HG03469 (cell line): ENCODE measurements at regions not wholly inside any gene's neighbourhood (a gene's known extent, or its start where the extent isn't known, plus 50 kb on each side); places are given as distances from the start of the nearest gene placed in this dataset.

Experiments used
- ATAC-seq: cut with Tn5 transposase; IDR thresholded peaks from one replicate; pipeline ENCODE4 v1.9.1; 2021; ENCODE audit warnings: mild to moderate bottlenecking, moderate library complexity, moderate number of reproducible peaks; ENCODE audit not compliant: unreplicated experiment

- no peak for ATAC-seq
Measured at GRCh38 chr2:12325806-12326205, 390.9 kb upstream of the TRIB2 start.

- ATAC-seq: peak; percentile 50
Measured at GRCh38 chr2:12326449-12327190, 390.1 kb upstream of the TRIB2 start.

- no peak for ATAC-seq
Measured at GRCh38 chr2:12330916-12331315, 385.8 kb upstream of the TRIB2 start.

- no peak for ATAC-seq
Measured at GRCh38 chr2:12331698-12332097, 385.0 kb upstream of the TRIB2 start.

- no peak for ATAC-seq
Measured at GRCh38 chr2:12333293-12333692, 383.4 kb upstream of the TRIB2 start.

GRCh38 chr2:12334412-12334966, 382.2 kb upstream of the TRIB2 start:
- ATAC-seq: no peak

GRCh38 chr2:12335131-12335530, 381.6 kb upstream of the TRIB2 start:
- no peak for ATAC-seq

- ATAC-seq: no peak
Measured at GRCh38 chr2:12335995-12336394, 380.7 kb upstream of the TRIB2 start.

- ATAC-seq: no peak
Measured at GRCh38 chr2:12338946-12339697, 377.6 kb upstream of the TRIB2 start.

- no peak for ATAC-seq
Measured at GRCh38 chr2:12340164-12340563, 376.6 kb upstream of the TRIB2 start.

- no peak for ATAC-seq
Measured at GRCh38 chr2:12341215-12341614, 375.5 kb upstream of the TRIB2 start.

- no peak for ATAC-seq
Measured at GRCh38 chr2:12341920-12342319, 374.8 kb upstream of the TRIB2 start.

GRCh38 chr2:12343141-12343540, 373.6 kb upstream of the TRIB2 start:
- no peak for ATAC-seq

- ATAC-seq: no peak
Measured at GRCh38 chr2:12347066-12347493, 369.7 kb upstream of the TRIB2 start.

- no peak for ATAC-seq
Measured at GRCh38 chr2:12348216-12348615, 368.5 kb upstream of the TRIB2 start.

- ATAC-seq: no peak
Measured at GRCh38 chr2:12350821-12351220, 365.9 kb upstream of the TRIB2 start.

GRCh38 chr2:12352889-12353288, 363.8 kb upstream of the TRIB2 start:
- no peak for ATAC-seq

GRCh38 chr2:12361506-12361905, 355.2 kb upstream of the TRIB2 start:
- no peak for ATAC-seq

GRCh38 chr2:12363138-12363537, 353.6 kb upstream of the TRIB2 start:
- no peak for ATAC-seq

- ATAC-seq: no peak
Measured at GRCh38 chr2:12363569-12363968, 353.2 kb upstream of the TRIB2 start.

- no peak for ATAC-seq
Measured at GRCh38 chr2:12369566-12369965, 347.2 kb upstream of the TRIB2 start.

- ATAC-seq: no peak
Measured at GRCh38 chr2:12376025-12376424, 340.7 kb upstream of the TRIB2 start.
